ENCODE measurements at regions not wholly inside any gene's neighbourhood (a gene's known extent, or its start where the extent isn't known, plus 50 kb on each side); places are given as distances from the start of the nearest gene placed in this dataset.

- no peaks in the 10 kb centered on the region for H3K27me3 ChIP-seq (ENCODE audit: control insufficient read depth in 4 of 4, insufficient read depth in 4 of 4, low read length in 3 of 4)
- H3K27ac ChIP-seq (ENCODE audit: low read depth in 1 of 2, low read length in 2 of 2), result no peak overlapping the region
- H3K9ac ChIP-seq (ENCODE audit: low read depth in 1 of 2, low read length in 2 of 2), result no peak overlapping the region
- no peaks in the 10 kb centered on the region for H3K9me3 ChIP-seq (ENCODE audit: control insufficient read depth in 4 of 4, low read length in 3 of 4)
- no peaks in the 10 kb centered on the region for H3K36me3 ChIP-seq (ENCODE audit: control insufficient read depth in 4 of 4, insufficient read depth in 3 of 4, low read depth in 1 of 4, low read length in 3 of 4)
- H3K4me3 ChIP-seq (ENCODE audit: low read depth in 1 of 3, low read length in 3 of 3), result no peak overlapping the region
- H3K4me1 ChIP-seq (ENCODE audit: control insufficient read depth in 4 of 4, insufficient read depth in 4 of 4, low read length in 3 of 4), result no peaks in the 10 kb centered on the region
- WGBS, result 73% methylated on average over 5 of the region's 5 CpGs
- DNase-seq (ENCODE audit: low spot score), result no peak
- TF ChIP-seq GABPA (IDR thresholded peaks at IDR 0.05 in 1 of 2, conservative IDR thresholded peaks at IDR 0.05 in 1 of 2), result no peak
Measured at GRCh38 chr3:96225494-96225893, 588.9 kb upstream of the EPHA6 start.

GRCh38 chr3:96233679-96234078 is 580.7 kb upstream of the EPHA6 start:
- Histone ChIP-seq H3K4me1 (ENCODE audit: control insufficient read depth in 4 of 4, insufficient read depth in 4 of 4, low read length in 3 of 4) (no peaks in the 10 kb centered on the region), H3K27ac (ENCODE audit: low read depth in 1 of 2, low read length in 2 of 2) (no peak overlapping the region), H3K27me3 (ENCODE audit: control insufficient read depth in 4 of 4, insufficient read depth in 4 of 4, low read length in 3 of 4) (no peaks in the 10 kb centered on the region), H3K9ac (ENCODE audit: low read depth in 1 of 2, low read length in 2 of 2) (no peak overlapping the region), H3K4me3 (ENCODE audit: low read depth in 1 of 3, low read length in 3 of 3) (no peak overlapping the region), H3K9me3 (ENCODE audit: control insufficient read depth in 4 of 4, low read length in 3 of 4) (no peaks in the 10 kb centered on the region), H3K36me3 (ENCODE audit: control insufficient read depth in 4 of 4, insufficient read depth in 3 of 4, low read depth in 1 of 4, low read length in 3 of 4) (no peaks in the 10 kb centered on the region)
- no peak for TF ChIP-seq YY1 (IDR thresholded peaks at IDR 0.05)
- no peak for TF ChIP-seq NR2F2 (IDR thresholded peaks at IDR 0.05)
- TF ChIP-seq FOXA1 (IDR thresholded peaks at IDR 0.05), result no peak
- no peak for TF ChIP-seq HNF4G (IDR thresholded peaks at IDR 0.05)
- TF ChIP-seq TAF1 (conservative IDR thresholded peaks at IDR 0.05), result no peak
- no peak for TF ChIP-seq FOXA2 (IDR thresholded peaks at IDR 0.05)
- TF ChIP-seq GABPA (IDR thresholded peaks at IDR 0.05 in 1 of 2, conservative IDR thresholded peaks at IDR 0.05 in 1 of 2), result no peak
- no peak for TF ChIP-seq ZBTB33 (IDR thresholded peaks at IDR 0.05)
- TF ChIP-seq RAD21 (IDR thresholded peaks at IDR 0.05), result no peak
- TF ChIP-seq HNF4A (conservative IDR thresholded peaks at IDR 0.05), result no peak
- no peak for TF ChIP-seq EGR1 (IDR thresholded peaks at IDR 0.05; ENCODE audit: low read depth in 2 of 2)
- no peak for TF ChIP-seq ATF3 (IDR thresholded peaks at IDR 0.05)
- TF ChIP-seq MAX (IDR thresholded peaks at IDR 0.05), result no peak
- no peak for DNase-seq (ENCODE audit: low spot score)
- 55% methylated on average over 1 of the region's 1 CpG for WGBS

- H3K4me1 ChIP-seq (ENCODE audit: control insufficient read depth in 4 of 4, insufficient read depth in 4 of 4, low read length in 3 of 4), result no peaks in the 10 kb centered on the region
- H3K9ac ChIP-seq (ENCODE audit: low read depth in 1 of 2, low read length in 2 of 2), result no peak overlapping the region
- H3K27ac ChIP-seq (ENCODE audit: low read depth in 1 of 2, low read length in 2 of 2), result no peak overlapping the region
- no peak overlapping the region for H3K4me3 ChIP-seq (ENCODE audit: low read depth in 1 of 3, low read length in 3 of 3)
- no peak for TF ChIP-seq HNF4G (IDR thresholded peaks at IDR 0.05)
- no peak for TF ChIP-seq EGR1 (IDR thresholded peaks at IDR 0.05; ENCODE audit: low read depth in 2 of 2)
- TF ChIP-seq ZBTB33 (IDR thresholded peaks at IDR 0.05), result no peak
- no peak for TF ChIP-seq NR2F2 (IDR thresholded peaks at IDR 0.05)
- no peak for TF ChIP-seq FOXA2 (IDR thresholded peaks at IDR 0.05)
- TF ChIP-seq CTCF (IDR thresholded peaks at IDR 0.05; ENCODE audit: low read depth, low read length, missing input control), result no peak
- no peak for TF ChIP-seq TAF1 (conservative IDR thresholded peaks at IDR 0.05)
- no peak for TF ChIP-seq REST (IDR thresholded peaks at IDR 0.05)
- no peaks in the 10 kb centered on the region for H3K36me3 ChIP-seq (ENCODE audit: control insufficient read depth in 4 of 4, insufficient read depth in 3 of 4, low read depth in 1 of 4, low read length in 3 of 4)
- no peak for DNase-seq (ENCODE audit: low spot score)
- 63% methylated on average over 2 of the region's 2 CpGs for WGBS
- H3K27me3 ChIP-seq (ENCODE audit: control insufficient read depth in 4 of 4, insufficient read depth in 4 of 4, low read length in 3 of 4), result no peaks in the 10 kb centered on the region
- H3K9me3 ChIP-seq (ENCODE audit: control insufficient read depth in 4 of 4, low read length in 3 of 4), result no peaks in the 10 kb centered on the region
Measured at GRCh38 chr3:96236522-96236921, 577.9 kb upstream of the EPHA6 start.
